ENCODE measurements at regions not wholly inside any gene's neighbourhood (a gene's known extent, or its start where the extent isn't known, plus 50 kb on each side); places are given as distances from the start of the nearest gene placed in this dataset.

- TF ChIP-seq POLR2A (IDR thresholded peaks at IDR 0.05; ENCODE audit: low read depth, low read length): no peak
- TF ChIP-seq POLR2AphosphoS5 (IDR thresholded peaks at IDR 0.05; ENCODE audit: low read depth, low read length): no peak
- no peak for TF ChIP-seq TAF1 (IDR thresholded peaks at IDR 0.05; ENCODE audit: borderline replicate concordance, low read depth, low read length)
Measured at GRCh38 chr3:4208556-4208955, 94.6 kb upstream of the SETMAR start.

Measured in GM12892 (cell line).